HG02571 (cell line): ENCODE measurements at regions not wholly inside any gene's neighbourhood (a gene's known extent, or its start where the extent isn't known, plus 50 kb on each side); places are given as distances from the start of the nearest gene placed in this dataset.

ENCODE experiments used
- ATAC-seq: cut with Tn5 transposase; IDR thresholded peaks from one replicate; pipeline ENCODE4 v1.9.1; 2021; ENCODE audit warnings: mild to moderate bottlenecking, moderate library complexity; ENCODE audit not compliant: unreplicated experiment

DNA sequence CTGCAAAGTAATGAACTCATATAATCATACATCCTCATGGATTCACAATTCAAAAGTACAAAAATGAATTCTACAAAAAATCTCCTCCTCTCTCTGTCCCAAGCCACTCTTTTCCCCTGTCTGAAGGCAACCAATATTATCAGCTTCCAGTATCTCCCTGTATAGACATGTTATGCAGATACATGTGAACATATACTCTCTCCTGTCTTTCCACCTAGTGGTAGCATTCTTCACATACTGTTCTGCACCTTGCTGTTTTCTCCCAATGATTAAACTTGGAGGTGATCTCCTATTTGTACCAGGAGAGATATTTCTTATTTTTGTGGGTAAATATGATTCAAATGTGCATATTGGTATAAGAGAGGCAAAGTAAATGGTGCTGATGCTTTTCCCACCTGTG lies 416.4 kb downstream of the EPM2A start:
- ATAC-seq: no peak

DNA sequence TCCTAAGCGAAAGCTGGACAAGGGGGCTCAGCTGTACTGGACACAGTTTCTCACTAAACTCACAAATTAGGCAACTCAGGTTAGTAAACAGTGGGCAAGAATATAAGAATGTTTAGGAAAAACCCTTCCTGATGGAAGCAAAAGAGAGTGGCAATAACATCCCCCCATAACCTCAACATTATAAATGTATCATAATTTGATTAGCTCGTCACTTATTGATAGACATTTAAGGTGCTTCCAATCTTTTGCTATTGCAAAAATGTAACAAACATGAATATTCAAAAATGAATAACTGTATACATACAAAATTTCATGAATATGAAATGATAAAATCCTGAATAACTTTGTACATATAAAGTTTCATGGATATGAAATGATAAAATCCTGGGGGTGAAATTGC lies 415.7 kb downstream of the EPM2A start:
- ATAC-seq: no peak

DNA sequence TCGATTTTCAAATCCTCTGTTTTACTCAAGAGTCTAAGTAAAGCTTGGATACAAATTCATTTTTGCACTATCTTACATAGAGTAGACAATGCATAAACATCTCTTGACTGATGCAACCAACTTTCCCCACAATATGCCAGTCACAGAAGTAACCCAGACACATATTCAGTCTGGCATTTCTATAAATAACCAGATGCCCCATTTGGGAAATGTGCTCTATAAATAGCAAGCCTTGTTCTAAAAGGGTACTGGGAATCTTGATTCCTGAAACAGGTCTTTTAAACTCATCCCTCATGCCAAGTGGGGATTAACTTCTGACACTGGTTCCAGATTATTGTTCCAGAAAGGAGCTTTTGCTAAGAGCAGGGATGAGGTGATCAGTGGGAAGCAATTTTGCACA lies 411.7 kb downstream of the EPM2A start:
- no peak for ATAC-seq

DNA sequence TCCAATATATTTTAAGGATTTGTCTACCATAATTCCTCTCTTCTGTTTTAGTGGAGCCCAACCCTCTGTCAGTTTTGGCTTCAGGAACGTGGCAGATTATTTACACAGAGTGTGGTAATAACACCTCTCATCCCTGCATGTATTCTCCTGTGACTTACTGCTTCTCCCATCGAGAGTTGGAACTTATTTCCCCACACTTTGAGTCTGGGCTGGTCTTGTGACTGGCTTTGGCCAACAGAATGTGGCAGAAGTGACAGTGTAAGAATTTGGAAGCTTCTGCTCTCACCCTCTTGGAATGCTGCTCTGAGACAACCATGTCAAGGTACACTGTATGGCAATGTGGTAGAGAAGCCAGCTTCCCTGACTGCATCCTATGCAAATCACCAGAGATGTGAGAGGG lies 407.7 kb downstream of the EPM2A start:
- no peak for ATAC-seq

DNA sequence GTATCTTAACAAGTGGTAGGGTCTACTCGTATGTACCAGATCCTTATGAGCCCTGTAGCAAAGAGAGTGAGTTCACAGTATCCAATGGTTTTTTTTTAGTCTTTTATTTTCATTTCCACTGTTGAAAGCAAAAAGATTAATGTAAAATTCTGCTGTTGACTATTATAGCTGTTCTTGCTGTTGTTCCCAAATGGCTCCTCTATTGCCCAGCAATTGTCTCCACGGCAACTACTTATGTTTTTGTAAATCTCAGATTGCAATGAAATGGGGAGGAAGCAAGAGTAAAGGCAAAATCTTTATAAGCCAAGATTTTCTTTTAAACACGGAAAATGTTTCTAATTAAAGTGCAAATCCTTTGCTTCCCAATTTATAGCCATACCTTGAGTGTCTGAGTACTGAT lies 406.1 kb downstream of the EPM2A start:
- no peak for ATAC-seq

DNA sequence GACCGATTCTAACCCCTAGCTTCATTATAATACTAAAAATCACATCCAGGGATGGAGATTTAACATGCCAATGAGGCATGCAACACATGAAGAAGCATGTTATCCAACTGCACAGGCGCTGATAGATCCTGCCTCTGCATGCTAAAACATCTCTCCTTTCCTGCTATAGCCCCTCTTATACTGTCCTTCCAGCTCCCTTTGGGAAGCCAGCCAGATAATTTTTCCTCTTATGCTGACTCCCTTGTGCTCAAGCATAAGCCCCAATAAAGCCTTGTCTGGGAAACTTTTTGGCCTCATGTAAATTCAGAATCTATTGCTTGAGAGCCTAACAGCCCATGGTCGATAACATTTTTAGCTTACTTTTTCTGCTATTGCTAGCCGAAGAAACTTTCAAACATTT lies 404.3 kb downstream of the EPM2A start:
- ATAC-seq: no peak

DNA sequence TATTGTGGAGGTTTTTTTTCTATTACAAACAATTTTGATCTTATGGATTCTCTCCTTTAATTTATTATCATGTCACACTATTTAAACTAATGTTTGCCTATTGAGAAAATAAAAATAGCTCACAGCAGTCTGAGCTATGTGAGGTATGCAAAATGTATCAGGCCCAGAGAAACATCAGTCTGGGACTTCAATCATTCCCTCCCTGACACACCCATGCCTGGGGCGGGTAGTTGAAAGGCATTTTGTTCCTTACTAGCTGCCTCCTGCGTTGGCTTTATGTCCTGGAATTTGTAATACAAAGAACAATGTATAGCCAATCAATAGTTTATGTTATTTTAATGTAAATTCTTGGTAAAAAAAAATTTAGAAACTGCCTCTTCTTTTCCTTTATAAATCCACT lies 403.3 kb downstream of the EPM2A start:
- ATAC-seq: no peak

DNA sequence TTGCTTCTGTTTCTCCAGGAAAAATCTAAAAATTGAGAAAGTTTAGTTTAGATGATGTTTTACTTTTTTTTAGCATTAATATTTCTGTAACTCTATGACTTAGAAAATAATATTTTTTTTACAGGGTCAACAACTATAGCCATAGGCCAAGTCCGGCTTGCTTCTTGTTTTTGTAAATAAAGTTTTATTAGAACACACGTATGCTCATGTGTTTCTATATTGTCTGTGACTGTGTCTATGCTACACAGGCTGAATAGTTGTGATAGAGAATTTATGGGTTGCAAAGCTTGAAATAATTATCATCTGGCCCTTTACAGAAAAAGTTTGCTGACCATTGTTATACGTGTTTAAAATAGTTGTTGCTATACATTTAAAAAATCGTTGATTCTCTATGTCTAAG lies 399.2 kb downstream of the EPM2A start:
- no peak for ATAC-seq

DNA sequence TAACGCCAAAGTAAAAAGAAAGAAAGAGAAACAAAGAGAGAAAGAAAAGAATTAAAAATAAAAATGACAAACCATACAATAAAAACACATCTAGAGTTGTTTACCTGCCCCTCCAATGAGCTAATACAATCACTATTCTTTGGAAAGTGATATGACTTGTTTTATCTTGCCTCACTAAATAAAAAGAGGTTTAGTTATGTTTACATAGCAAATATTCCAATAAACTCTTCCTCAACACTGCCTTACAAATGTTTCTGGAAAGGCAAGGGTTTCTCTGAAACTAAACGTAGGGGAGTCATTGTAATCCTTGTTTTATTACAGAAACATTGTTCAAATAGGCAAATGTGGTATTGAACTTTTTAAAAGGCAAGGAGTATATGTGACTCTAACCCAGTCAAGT lies 396.2 kb downstream of the EPM2A start:
- ATAC-seq: no peak

DNA sequence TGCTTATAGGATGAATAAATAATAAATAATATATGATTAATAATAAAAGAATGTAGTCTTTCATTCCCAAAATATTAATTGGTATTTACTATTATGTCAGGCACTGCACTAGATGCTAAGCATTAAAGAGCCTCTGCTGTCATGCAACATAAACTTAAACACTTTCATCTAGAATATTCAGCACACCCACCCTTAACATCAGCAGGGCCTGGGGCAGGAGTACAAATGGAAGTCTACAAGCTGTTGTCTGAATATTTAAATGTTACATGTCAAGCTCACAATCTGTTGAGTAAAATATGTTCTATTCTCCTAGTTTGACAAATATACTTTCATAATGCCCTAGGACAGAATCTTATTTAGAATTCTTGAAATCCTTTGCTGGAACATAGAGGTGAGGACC lies 395.1 kb downstream of the EPM2A start:
- ATAC-seq: no peak

DNA sequence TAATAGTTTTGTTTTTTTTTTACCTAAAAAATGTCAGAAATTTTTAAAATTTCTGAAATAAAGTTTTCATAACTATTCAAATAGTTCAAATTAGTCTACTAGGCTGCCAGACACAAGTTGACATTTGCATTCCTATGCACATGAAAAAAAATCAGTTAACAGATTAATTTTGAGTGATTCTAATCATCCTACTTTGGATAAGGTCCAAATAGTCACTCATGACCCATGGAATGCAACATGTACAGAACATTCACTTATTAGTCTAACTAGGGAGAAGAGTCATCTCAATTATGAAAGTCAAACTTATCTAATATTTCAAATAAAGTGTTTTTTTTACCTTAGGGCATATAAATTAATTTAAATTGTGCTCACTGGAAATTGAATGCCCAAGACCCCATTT lies 390.2 kb downstream of the EPM2A start:
- no peak for ATAC-seq

DNA sequence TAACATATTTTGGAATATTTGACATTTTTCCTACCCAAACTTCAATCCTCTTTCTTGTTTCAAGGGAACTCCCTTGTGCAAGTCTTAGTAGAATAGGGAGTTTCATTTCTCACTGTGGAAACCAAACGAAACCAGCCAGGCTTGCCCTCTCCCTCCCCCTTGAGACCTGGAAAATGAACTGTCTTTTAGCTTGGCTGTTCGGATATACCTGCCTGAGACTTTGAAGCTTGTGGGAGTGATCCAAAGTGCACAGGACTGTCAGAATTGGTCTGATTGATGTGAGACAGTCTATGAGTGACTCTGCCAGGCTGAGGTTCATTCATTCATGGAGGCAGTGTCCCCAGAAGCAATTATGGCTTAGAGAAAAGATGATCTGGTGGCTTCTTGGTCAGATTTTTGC lies 388.1 kb downstream of the EPM2A start:
- ATAC-seq: no peak

DNA sequence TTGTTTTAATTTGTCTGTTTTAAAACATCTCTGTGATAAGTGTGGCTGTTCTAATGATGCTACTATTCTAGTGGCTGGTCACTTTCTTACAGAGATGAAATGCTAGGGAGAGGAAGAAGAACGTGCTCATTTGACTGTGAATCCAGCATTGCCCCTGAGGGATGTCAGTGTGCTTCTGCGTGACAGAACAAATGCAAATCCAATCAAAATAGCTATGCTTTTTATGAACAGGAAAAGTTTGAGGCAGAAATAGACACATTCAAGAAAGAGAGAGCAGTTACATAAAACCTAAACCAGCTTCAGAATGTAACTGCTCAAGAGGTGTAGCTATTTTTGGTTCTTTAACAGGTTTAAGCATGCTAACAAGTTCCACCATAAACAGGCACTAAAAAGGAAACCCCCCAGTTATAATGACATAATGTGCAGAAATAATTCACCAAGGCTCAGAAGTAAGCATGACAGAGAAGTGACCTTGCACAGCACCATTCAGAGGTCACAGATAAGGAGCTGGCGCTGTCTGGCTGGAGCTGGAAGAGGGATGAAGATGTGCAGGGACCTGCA lies 385.3 kb downstream of the EPM2A start:
- peak; percentile 70 for ATAC-seq

DNA sequence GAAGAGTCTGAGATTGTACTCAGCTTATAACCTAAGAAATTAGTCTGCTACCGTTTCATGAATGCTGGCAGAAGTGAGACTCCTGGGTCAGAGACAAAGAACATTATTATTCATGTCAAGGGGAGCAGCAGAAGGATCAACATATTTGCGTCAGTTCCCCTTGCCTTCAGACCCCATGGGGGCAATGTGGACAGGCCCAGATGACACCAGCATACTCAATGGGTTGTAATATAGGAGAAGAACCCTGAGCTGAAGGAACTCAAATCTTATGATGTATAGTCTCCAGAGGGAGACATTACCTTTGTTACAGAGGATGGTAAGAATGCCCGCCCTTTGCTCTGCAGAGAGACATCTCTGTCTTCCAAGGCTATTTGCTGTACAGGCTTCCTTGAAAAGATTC lies 384.4 kb downstream of the EPM2A start:
- no peak for ATAC-seq

DNA sequence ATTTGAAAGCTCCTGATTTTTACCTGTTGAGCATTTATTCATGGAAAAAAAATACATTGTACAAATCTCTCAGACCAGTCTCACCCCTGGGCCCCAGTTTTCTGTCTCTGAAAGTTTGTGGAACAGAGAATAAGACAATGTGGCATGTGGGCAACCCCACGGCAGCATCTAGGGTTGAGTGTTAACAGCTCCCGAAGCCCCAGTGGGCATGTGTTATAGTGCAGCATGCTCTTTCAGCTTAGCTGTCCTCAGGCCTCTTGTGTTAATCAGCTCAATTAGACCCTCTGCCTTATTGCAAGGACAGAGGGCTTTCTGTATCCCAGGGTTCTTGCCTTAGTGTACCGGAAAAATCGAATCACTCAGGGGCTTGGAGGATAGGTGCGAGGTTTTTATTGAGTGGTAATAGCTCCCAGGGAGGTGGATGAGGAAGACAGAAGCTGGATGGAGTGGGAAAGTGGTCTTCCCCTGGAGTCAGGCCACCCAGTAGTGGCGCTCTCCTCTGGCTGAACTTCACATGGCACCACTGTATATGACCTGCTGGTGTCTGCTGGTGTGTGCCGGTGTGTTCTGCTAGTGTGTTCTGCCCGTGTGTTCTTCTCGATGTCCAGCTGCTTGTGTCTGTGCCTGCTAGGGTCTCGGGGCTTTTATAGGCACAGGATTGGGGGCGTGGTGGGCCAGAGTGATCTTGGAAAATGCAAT lies 382.8 kb downstream of the EPM2A start:
- ATAC-seq: no peak

DNA sequence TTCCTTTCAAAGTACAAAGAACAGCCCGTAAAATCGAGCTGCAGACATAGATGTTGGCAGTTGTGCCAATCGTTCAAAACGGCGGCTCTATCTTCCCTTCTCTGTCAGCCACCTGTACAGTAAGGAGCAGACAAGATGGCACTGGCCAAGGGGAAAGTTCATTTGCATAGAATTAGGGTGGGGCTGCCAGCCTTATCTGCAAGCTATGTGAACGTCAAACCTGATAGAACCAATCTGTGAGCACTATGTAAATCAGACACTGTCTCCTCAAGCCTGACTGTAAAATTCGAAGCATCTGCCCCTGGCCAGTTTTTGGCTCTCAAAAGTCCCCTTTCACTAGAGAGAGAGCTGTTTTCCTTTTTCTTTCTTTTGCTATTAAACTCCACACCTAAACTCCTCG lies 374.5 kb downstream of the EPM2A start:
- no peak for ATAC-seq

DNA sequence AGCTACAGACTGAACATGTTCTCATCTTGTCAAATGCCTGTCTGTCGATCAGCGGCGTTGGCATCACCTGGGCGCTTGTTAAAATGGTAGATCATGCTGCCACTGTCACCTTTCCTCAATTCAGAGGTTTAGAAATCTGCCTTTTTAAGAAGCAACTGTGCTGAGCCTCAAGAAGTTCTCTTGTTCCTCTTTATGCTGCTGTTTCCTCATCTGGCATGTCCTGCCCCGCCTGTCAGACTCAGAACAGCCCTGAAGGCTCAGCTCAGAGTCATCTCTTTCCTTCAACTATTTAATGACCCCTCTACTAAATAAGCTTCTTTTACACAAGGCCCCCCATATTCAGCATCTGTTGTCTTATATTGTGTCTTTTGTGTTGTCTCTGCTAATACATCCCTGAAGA lies 368.2 kb downstream of the EPM2A start:
- ATAC-seq: no peak

DNA sequence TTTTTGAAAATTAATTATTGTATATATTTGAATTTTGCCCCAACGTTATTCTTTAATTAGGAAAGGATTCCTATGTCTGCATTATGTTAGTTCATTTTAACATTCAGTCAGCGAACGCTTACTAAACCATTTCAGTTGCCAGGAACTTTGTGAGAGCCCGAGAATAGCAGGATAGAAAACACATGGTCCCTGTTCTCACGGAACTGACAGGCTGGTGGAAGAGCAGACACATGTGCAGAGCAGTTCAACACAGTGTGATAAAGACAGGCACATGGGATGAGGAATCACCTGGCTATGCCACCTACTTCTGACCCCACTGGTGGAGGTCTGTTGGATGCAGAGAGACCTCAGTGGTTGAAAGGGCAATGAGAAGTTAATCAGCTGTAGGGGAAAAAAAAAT lies 367.2 kb downstream of the EPM2A start:
- no peak for ATAC-seq

DNA sequence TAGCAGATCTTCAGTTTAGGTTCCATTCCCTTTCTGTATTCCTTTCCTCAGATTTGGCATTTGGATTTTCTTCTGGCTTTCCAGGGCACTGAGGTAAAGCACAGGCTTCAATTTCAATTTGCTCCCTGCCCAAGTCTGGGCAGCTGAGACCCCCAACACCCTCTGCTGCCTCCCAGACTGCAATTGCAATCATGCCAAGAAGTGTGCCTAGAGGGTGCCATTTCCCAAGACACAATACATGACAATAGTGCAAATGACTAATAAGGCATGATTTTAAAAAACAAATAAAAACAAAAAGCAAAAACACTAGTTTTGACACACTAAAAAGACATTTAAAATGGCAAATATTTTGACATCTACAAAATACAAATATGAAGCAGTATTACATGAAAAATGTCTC lies 364.8 kb downstream of the EPM2A start:
- no peak for ATAC-seq

DNA sequence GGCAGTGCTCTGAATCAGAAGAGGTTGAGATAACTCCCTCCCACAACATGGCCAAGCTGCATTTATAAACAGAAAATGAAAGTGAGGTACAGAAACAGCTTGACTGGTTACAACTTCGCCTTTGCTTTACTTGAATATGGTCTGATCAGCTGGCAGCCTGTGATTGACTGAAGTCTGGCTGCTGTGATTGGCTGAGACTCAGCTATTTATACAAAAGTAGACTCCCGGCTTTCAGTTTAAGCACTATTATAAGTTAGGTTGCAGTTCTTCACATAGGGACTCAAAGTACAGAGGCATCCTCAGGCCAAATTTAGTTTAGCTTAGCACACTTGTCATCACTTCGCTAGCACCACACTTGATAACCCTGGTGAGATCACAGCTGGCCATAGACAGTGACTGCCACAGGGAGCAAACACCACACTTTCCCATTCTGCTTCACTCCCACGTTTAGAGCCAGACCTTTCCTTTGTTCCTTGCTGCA lies 362.6 kb downstream of the EPM2A start:
- ATAC-seq: peak; percentile 93

DNA sequence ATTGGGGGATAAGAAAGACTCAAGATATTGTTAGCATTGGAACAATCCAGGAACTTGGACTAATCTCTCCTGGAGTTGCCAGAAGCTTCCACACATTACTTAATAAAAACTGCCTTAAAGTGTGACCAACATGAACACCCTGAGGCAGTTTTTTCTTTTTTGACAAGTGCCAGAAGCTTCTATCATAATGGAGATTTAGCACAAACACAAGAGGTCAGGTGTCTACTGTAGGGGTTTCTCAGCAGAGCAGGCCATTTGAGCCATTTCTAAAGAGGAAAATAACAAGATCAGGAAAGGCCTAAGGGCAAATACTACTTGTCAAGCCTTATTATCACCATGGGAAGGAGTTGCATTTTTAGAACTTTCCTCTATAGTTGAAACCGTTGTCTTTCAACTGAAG lies 361.5 kb downstream of the EPM2A start:
- no peak for ATAC-seq

DNA sequence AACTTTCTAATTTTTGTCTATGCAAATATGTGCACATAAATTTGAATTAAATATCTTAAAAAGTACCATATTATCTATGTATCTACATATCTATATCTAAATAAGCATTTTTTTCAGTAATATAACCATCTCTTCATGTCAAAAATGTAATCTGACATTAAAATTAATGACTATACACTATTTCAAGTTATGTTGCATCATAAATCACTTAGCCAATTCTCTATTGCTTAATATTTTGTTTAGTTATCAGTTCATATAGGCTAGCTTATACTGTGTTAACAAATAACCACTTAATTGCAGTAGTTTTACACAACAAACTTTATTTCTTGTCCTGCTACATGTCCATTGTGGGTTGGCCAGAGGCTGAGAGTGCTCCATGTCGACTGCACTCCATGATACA lies 360.8 kb downstream of the EPM2A start:
- no peak for ATAC-seq

DNA sequence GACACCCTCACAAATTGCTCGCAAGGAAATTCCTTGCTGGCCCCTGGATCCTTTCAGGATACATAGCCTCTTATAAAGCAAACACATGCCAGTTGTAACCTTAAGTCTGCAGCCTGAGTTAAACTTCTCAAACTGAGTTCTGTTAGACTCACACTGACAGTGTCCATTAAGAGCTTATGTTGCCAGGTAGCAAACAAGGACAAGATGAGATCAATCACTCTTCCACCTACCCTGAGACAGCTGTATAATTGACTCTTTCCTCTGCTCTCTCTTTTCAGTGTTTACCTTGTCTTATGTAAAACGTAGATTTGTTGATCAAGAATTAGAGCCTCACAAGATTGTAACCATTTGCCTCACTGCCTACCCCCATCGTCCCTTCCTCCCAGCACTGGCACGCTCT lies 359.8 kb downstream of the EPM2A start:
- no peak for ATAC-seq
